Colonic mucosa (tissue), 4 donors: ENCODE measurements at regions not wholly inside any gene's neighbourhood (a gene's known extent, or its start where the extent isn't known, plus 50 kb on each side); places are given as distances from the start of the nearest gene placed in this dataset.

Source experiments
- DNase-seq: peaks from one replicate; pipeline ENCODE4 v3.0.0-alpha.2; 2020
- H3K27ac ChIP-seq: fragments of 200-600 bp; one replicate; pipeline ENCODE4 v1.8.0; 2021
- H3K27me3 ChIP-seq: fragments of 200-600 bp; one replicate; pipeline ENCODE4 v1.8.0; 2021
- H3K36me3 ChIP-seq: fragments of 200-600 bp; one replicate; pipeline ENCODE4 v1.8.0; 2021
- H3K4me1 ChIP-seq: fragments of 200-600 bp; one replicate; pipeline ENCODE4 v1.8.0; 2021; ENCODE audit warnings: mild to moderate bottlenecking
- H3K4me3 ChIP-seq: fragments of 200-600 bp; one replicate; pipeline ENCODE4 v1.8.0; 2021
- H3K9ac ChIP-seq, 2 donors: one replicate each; pipeline ENCODE4 v1.7.0; 2013; ENCODE audit warnings: control low read depth in 2 of 2, low read depth in 2 of 2, low read length in 2 of 2
- H3K9me3 ChIP-seq: fragments of 200-600 bp; one replicate; pipeline ENCODE4 v1.8.0; 2021
- CTCF ChIP-seq: fragments of 200-600 bp; IDR thresholded peaks from one replicate; pipeline ENCODE4 v1.8.0; 2022; ENCODE audit warnings: antibody characterized with exemption, mild to moderate bottlenecking
- intact Hi-C: fragments of 100-400 bp; cut with DNase I; formaldehyde crosslinking; loops from one replicate; pipeline ENCODE4 v1.14.1; 2022
- donor health status: healthy.
- donor health status: DM: no; HTN: no; CAD: no.
- donor health status: DM: no; HTN: no; CAD: no.

DNA sequence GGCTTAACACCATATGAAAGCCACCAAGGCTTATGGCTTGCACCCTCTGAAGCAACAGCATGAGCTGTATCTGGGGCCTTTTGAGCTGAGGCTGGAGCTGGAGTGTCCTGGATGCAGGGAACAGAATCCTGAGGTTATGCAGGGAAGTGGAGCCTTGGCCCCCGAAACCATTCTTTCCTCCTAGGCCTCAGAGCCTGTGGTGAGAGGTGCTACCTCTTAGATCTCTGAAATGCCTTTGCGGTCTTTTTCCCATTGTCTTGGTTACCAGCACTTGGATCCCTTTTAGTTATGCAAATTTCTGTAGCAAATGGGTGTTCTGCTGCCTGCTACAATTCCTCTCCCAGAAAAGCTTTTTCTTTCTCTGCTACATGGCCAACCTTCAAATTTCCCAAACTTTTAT, 72.7 kb upstream of the CLPB start:
- H3K27me3 ChIP-seq, result no peaks in the 10 kb centered on the region
- H3K36me3 ChIP-seq, result no peaks in the 10 kb centered on the region
- no peak overlapping the region for H3K4me3 ChIP-seq
- intact Hi-C loops, result no loop called here
- DNase-seq, result no peak
- H3K27ac ChIP-seq, result no peak overlapping the region
- no peak for TF ChIP-seq CTCF
- H3K9me3 ChIP-seq, result no peaks in the 10 kb centered on the region
- H3K4me1 ChIP-seq, result no peaks in the 10 kb centered on the region
- no peak overlapping the region for H3K9ac ChIP-seq

GRCh38 chr11:72497731-72498130, 63.4 kb upstream of the CLPB start:
- H3K4me3 ChIP-seq, result no peak overlapping the region

GRCh38 chr11:72494109-72494429, 59.7 kb upstream of the CLPB start:
- Histone ChIP-seq H3K4me3 (no peak overlapping the region), H3K9me3 (no peaks in the 10 kb centered on the region), H3K4me1 (no peaks in the 10 kb centered on the region), H3K27ac (no peak overlapping the region), H3K9ac (no peak overlapping the region), H3K36me3 (no peaks in the 10 kb centered on the region), H3K27me3 (no peaks in the 10 kb centered on the region)
- no peak for DNase-seq
- intact Hi-C loops, result no loop called here
- TF ChIP-seq CTCF, result no peak

More at GRCh38 chr11:72497731-72498130, 63.4 kb upstream of the CLPB start:
- intact Hi-C loops, result no loop called here
- no peak for TF ChIP-seq CTCF
- Histone ChIP-seq H3K36me3 (no peaks in the 10 kb centered on the region), H3K9me3 (no peaks in the 10 kb centered on the region), H3K4me1 (no peaks in the 10 kb centered on the region), H3K9ac (no peak overlapping the region), H3K27me3 (no peaks in the 10 kb centered on the region), H3K27ac (no peak overlapping the region)
- no peak for DNase-seq

DNA sequence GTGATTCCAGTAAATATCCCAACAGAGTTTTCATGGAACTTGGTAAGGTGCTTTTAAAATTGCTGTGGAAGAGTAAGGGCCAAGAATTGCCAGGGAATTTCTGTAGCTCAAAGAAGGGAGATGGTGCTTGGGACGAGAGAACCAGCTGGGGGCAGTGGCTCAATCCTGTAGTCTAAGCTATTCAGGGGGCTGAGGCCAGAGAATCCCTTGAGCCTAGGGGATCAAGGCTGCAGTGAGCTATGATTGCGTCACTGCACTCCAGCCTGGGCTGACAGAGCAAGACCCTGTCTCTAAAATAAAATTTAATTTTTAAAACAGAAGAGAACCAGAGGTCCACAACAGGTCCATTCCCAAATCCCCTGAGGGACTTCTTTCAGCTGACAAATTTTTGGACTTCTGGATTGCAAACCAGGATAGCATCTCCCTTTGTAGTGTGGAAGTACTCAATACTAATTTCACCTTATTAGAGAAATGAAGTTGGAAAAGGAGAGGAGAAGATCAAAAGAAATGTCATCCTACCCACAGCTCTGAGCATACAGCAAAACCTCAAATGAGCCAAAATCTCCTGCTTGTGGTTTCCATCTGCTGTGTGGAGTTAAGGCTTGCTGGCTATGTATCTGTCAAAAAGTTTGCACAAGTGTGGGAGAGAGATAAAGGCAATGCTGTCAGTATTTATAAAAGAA, 59.2 kb upstream of the CLPB start:
- Histone ChIP-seq H3K9me3 (no peaks in the 10 kb centered on the region), H3K27me3 (no peaks in the 10 kb centered on the region), H3K36me3 (no peaks in the 10 kb centered on the region), H3K9ac (no peak overlapping the region), H3K27ac (no peak overlapping the region), H3K4me1 (no peaks in the 10 kb centered on the region), H3K4me3 (no peak overlapping the region)
- TF ChIP-seq CTCF, result no peak
- intact Hi-C loops, result no loop called here
- no peak for DNase-seq

- Histone ChIP-seq H3K4me1 (no peaks in the 10 kb centered on the region), H3K27me3 (no peaks in the 10 kb centered on the region), H3K4me3 (no peak overlapping the region), H3K27ac (no peak overlapping the region), H3K9me3 (no peaks in the 10 kb centered on the region), H3K9ac (no peak overlapping the region), H3K36me3 (no peaks in the 10 kb centered on the region)
- DNase-seq, result no peak
- intact Hi-C loops, result no loop called here
- TF ChIP-seq CTCF, result no peak
Observed at GRCh38 chr11:72491001-72491400, 56.7 kb upstream of the CLPB start.
